ENCODE measurements at regions not wholly inside any gene's neighbourhood (a gene's known extent, or its start where the extent isn't known, plus 50 kb on each side); places are given as distances from the start of the nearest gene placed in this dataset.

GRCh38 chr21:28150778-28151177 is 841.9 kb downstream of the LTN1 start:
- DNase-seq, result no peak
- H3K36me3 ChIP-seq, result no peaks in the 10 kb centered on the region
- no peaks in the 10 kb centered on the region for H3K9me3 ChIP-seq (ENCODE audit: severe bottlenecking)
- no peak overlapping the region for H3K27ac ChIP-seq
- TF ChIP-seq, protein P1, sequence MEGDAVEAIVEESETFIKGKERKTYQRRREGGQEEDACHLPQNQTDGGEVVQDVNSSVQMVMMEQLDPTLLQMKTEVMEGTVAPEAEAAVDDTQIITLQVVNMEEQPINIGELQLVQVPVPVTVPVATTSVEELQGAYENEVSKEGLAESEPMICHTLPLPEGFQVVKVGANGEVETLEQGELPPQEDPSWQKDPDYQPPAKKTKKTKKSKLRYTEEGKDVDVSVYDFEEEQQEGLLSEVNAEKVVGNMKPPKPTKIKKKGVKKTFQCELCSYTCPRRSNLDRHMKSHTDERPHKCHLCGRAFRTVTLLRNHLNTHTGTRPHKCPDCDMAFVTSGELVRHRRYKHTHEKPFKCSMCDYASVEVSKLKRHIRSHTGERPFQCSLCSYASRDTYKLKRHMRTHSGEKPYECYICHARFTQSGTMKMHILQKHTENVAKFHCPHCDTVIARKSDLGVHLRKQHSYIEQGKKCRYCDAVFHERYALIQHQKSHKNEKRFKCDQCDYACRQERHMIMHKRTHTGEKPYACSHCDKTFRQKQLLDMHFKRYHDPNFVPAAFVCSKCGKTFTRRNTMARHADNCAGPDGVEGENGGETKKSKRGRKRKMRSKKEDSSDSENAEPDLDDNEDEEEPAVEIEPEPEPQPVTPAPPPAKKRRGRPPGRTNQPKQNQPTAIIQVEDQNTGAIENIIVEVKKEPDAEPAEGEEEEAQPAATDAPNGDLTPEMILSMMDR (IDR thresholded peaks at IDR 0.05; ENCODE audit: low read depth, low read length), result no peak
- peaks cover 47% of the 10 kb centered on the region for H3K27me3 ChIP-seq (ENCODE audit: insufficient read depth, low read depth, severe bottlenecking)
- no peak overlapping the region for H3K4me3 ChIP-seq (ENCODE audit: low read depth, low read length)

- DNase-seq, result no peak
- H3K27ac ChIP-seq, result no peak overlapping the region
- no peaks in the 10 kb centered on the region for H3K36me3 ChIP-seq
- TF ChIP-seq, protein P1 (IDR thresholded peaks at IDR 0.05; ENCODE audit: low read depth, low read length), result no peak
- H3K4me3 ChIP-seq (ENCODE audit: low read depth, low read length), result no peak overlapping the region
- peaks cover 33% of the 10 kb centered on the region for H3K27me3 ChIP-seq (ENCODE audit: insufficient read depth, low read depth, severe bottlenecking)
- no peaks in the 10 kb centered on the region for H3K9me3 ChIP-seq (ENCODE audit: severe bottlenecking)
Measured at GRCh38 chr21:28148400-28149064, 844.1 kb downstream of the LTN1 start.

- TF ChIP-seq, protein P1 (IDR thresholded peaks at IDR 0.05; ENCODE audit: low read depth, low read length), result no peak
- no peak for DNase-seq
- Histone ChIP-seq H3K27me3 (ENCODE audit: insufficient read depth, low read depth, severe bottlenecking) (peaks cover 34% of the 10 kb centered on the region), H3K36me3 (no peaks in the 10 kb centered on the region), H3K4me3 (ENCODE audit: low read depth, low read length) (no peak overlapping the region), H3K9me3 (ENCODE audit: severe bottlenecking) (no peaks in the 10 kb centered on the region), H3K27ac (no peak overlapping the region)
Measured at GRCh38 chr21:28144653-28145052, 848.0 kb downstream of the LTN1 start.

- Histone ChIP-seq H3K4me3 (ENCODE audit: low read depth, low read length) (no peak overlapping the region), H3K9me3 (ENCODE audit: severe bottlenecking) (no peaks in the 10 kb centered on the region), H3K27ac (no peak overlapping the region), H3K27me3 (ENCODE audit: insufficient read depth, low read depth, severe bottlenecking) (peaks cover 40% of the 10 kb centered on the region), H3K36me3 (no peaks in the 10 kb centered on the region)
- DNase-seq, result no peak
- TF ChIP-seq, protein P1 (IDR thresholded peaks at IDR 0.05; ENCODE audit: low read depth, low read length), result no peak
Measured at GRCh38 chr21:28144089-28144488, 848.6 kb downstream of the LTN1 start.

DNA sequence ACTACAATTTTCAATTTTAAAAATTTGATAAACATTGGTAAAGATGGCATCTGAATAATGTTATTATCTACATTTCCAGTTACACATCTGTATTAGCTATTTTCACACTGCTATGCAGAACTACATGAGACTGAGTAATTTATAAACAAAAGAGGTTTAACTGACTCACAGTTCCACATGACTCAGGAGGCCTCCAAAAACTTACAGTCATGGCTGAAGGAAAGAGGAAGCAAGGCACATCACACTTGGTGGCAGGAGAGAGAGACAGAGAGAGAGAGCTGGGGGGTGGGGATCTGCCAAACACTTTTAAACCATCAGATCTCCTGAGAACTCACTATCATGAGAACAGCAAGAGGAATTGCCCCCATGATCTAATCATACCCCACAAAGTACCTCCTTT is 850.0 kb downstream of the LTN1 start:
- TF ChIP-seq, protein P1 (IDR thresholded peaks at IDR 0.05; ENCODE audit: low read depth, low read length), result no peak
- Histone ChIP-seq H3K36me3 (no peaks in the 10 kb centered on the region), H3K27ac (no peak overlapping the region), H3K27me3 (ENCODE audit: insufficient read depth, low read depth, severe bottlenecking) (peaks cover 44% of the 10 kb centered on the region), H3K9me3 (ENCODE audit: severe bottlenecking) (no peaks in the 10 kb centered on the region), H3K4me3 (ENCODE audit: low read depth, low read length) (no peak overlapping the region)
- DNase-seq, result no peak

GRCh38 chr21:28138272-28138671 is 854.4 kb downstream of the LTN1 start:
- TF ChIP-seq, protein P1 (IDR thresholded peaks at IDR 0.05; ENCODE audit: low read depth, low read length), result no peak
- no peak for DNase-seq
- no peak overlapping the region for H3K4me3 ChIP-seq (ENCODE audit: low read depth, low read length)
- peaks cover under 1% of the 10 kb centered on the region for H3K9me3 ChIP-seq (ENCODE audit: severe bottlenecking)
- no peaks in the 10 kb centered on the region for H3K36me3 ChIP-seq
- H3K27ac ChIP-seq, result no peak overlapping the region
- peaks cover 42% of the 10 kb centered on the region for H3K27me3 ChIP-seq (ENCODE audit: insufficient read depth, low read depth, severe bottlenecking)
